Trophoblast cell (in vitro differentiated cells and primary cell): ENCODE measurements at regions not wholly inside any gene's neighbourhood (a gene's known extent, or its start where the extent isn't known, plus 50 kb on each side); places are given as distances from the start of the nearest gene placed in this dataset.

Source experiments
- DNase-seq, 2 donors: peaks; one replicate each; pipeline ENCODE4 v3.0.0-alpha.2; 2016
- H2AFZ ChIP-seq: 2 replicates; pipeline ENCODE4 v1.6.1; 2013; ENCODE audit warnings: low read length, moderate library complexity, mild to moderate bottlenecking; ENCODE audit not compliant: insufficient read depth, poor library complexity
- H2AK5ac ChIP-seq: 2 replicates; pipeline ENCODE4 v1.6.1; 2013; ENCODE audit warnings: mild to moderate bottlenecking, low read length
- H2BK120ac ChIP-seq: 2 replicates; pipeline ENCODE4 v1.6.1; 2013; ENCODE audit warnings: low read length, mild to moderate bottlenecking, moderate library complexity; ENCODE audit not compliant: insufficient read depth, poor library complexity
- H2BK12ac ChIP-seq: 2 replicates; pipeline ENCODE4 v1.6.1; 2013; ENCODE audit warnings: mild to moderate bottlenecking, low read length, moderate library complexity
- H2BK5ac ChIP-seq: 2 replicates; pipeline ENCODE4 v1.6.1; 2013; ENCODE audit warnings: low read length, low read depth, moderate library complexity, mild to moderate bottlenecking; ENCODE audit not compliant: poor library complexity
- H3K14ac ChIP-seq: 2 replicates; pipeline ENCODE4 v1.6.1; 2013; ENCODE audit warnings: mild to moderate bottlenecking, low read length
- H3K18ac ChIP-seq: 2 replicates; pipeline ENCODE4 v1.6.1; 2013; ENCODE audit warnings: mild to moderate bottlenecking, low read length
- H3K23ac ChIP-seq: 2 replicates; pipeline ENCODE4 v1.6.1; 2013; ENCODE audit warnings: low read length
- H3K27ac ChIP-seq: 2 replicates; pipeline ENCODE4 v1.5.1; 2013; ENCODE audit warnings: low read depth, mild to moderate bottlenecking, inconsistent platforms, low read length, moderate library complexity
- H3K27me3 ChIP-seq: 2 replicates; pipeline ENCODE4 v1.6.1; 2013; ENCODE audit warnings: inconsistent platforms, mild to moderate bottlenecking, low read length, moderate library complexity; ENCODE audit not compliant: insufficient read depth
- H3K36me3 ChIP-seq, 2 experiments: 1 replicate in 1 of 2; 2 replicates in 1 of 2; pipeline ENCODE4 v1.6.1; 2013; ENCODE audit warnings: low read length in 2 of 2, mild to moderate bottlenecking in 2 of 2, moderate library complexity in 1 of 2; ENCODE audit not compliant: insufficient read depth in 2 of 2, control insufficient read depth in 1 of 2
- H3K4ac ChIP-seq: 2 replicates; pipeline ENCODE4 v1.6.1; 2013; ENCODE audit warnings: low read depth, mild to moderate bottlenecking, low read length, moderate library complexity
- H3K4me1 ChIP-seq, 2 experiments: 1 replicate in 1 of 2; 2 replicates in 1 of 2; pipeline ENCODE4 v1.6.1; 2013; ENCODE audit warnings: low read length in 2 of 2, mild to moderate bottlenecking in 2 of 2, moderate library complexity in 1 of 2; ENCODE audit not compliant: insufficient read depth in 2 of 2, control insufficient read depth in 1 of 2
- H3K4me2 ChIP-seq: 2 replicates; pipeline ENCODE4 v1.6.1; 2013; ENCODE audit warnings: inconsistent platforms, mild to moderate bottlenecking, low read length, moderate library complexity
- H3K4me3 ChIP-seq: 2 replicates; pipeline ENCODE4 v1.5.1; 2013; ENCODE audit warnings: mild to moderate bottlenecking, low read depth, low read length, inconsistent platforms
- H3K79me1 ChIP-seq: one replicate; pipeline ENCODE4 v1.6.1; 2013; ENCODE audit warnings: low read length
- H3K79me2 ChIP-seq: 2 replicates; pipeline ENCODE4 v1.6.1; 2013; ENCODE audit warnings: low read length, mild to moderate bottlenecking; ENCODE audit not compliant: control insufficient read depth, insufficient read depth, poor library complexity
- H3K9ac ChIP-seq: 2 replicates; pipeline ENCODE4 v1.6.1; 2013; ENCODE audit warnings: mild to moderate bottlenecking, low read length
- H3K9me3 ChIP-seq: 2 replicates; pipeline ENCODE4 v1.6.1; 2013; ENCODE audit warnings: low read depth, mild to moderate bottlenecking, control low read depth, inconsistent platforms, low read length; ENCODE audit not compliant: insufficient read depth
- H4K12ac ChIP-seq: 2 replicates; pipeline ENCODE4 v1.6.1; 2013; ENCODE audit warnings: low read depth, mild to moderate bottlenecking, low read length, moderate library complexity
- H4K8ac ChIP-seq: 2 replicates; pipeline ENCODE4 v1.6.1; 2013; ENCODE audit warnings: low read depth, mild to moderate bottlenecking, low read length, moderate library complexity
- H4K91ac ChIP-seq: one replicate; pipeline ENCODE4 v1.6.1; 2013; ENCODE audit warnings: low read depth, mild to moderate bottlenecking, low read length, moderate library complexity
- WGBS: extraction: QIAGEN DNeasy Blood & Tissue Kit; methylation state at CpG from one replicate; pipeline ENCODE4 v1.1.7; 2013; ENCODE audit warnings: missing lambda C conversion rate; ENCODE audit not compliant: insufficient read length, insufficient coverage; ENCODE audit errors: extremely low coverage; 5-methylcytosine and 5-hydroxymethylcytosine counted together

DNA sequence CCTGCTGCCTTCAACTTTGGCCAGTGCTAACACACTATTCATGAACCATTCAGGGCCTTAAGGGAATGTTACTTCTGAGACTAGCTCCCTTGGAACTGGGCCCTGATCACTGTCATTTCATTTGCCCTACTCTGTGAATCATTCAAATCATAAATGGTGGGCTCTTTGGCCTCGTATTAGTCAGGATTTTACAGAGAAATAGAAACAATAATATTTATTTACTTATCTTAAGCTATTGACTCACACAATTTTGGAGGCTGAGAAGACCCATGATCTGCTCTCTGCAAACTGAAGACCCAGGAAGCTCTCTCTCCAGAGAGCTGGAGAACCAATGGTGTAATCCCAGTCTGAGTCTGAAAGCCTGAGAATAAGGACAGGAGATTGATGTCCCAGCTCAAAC is 398.5 kb downstream of the LRIG3 start:
- Histone ChIP-seq H3K4me3 (no peak overlapping the region), H3K4ac (no peak overlapping the region), H3K79me1 (no peaks in the 10 kb centered on the region), H3K79me2 (no peaks in the 10 kb centered on the region), H3K36me3 (no peaks in the 10 kb centered on the region), H3K14ac (no peak overlapping the region), H2AFZ (no peak overlapping the region), H2BK120ac (no peak overlapping the region), H4K8ac (no peak overlapping the region), H2AK5ac (no peak overlapping the region), H3K9me3 (no peaks in the 10 kb centered on the region), H2BK12ac (no peak overlapping the region), H3K9ac (no peak overlapping the region), H4K91ac (no peak overlapping the region), H3K4me1 (no peaks in the 10 kb centered on the region), H2BK5ac (no peak overlapping the region), H3K23ac (no peak overlapping the region), H4K12ac (no peak overlapping the region), H3K27me3 (no peaks in the 10 kb centered on the region), H3K18ac (no peak overlapping the region), H3K4me2 (no peak overlapping the region), H3K27ac (no peak overlapping the region)
- no CpG with 5 or more reads among the region's 1 CpG for WGBS
- no peak for DNase-seq

DNA sequence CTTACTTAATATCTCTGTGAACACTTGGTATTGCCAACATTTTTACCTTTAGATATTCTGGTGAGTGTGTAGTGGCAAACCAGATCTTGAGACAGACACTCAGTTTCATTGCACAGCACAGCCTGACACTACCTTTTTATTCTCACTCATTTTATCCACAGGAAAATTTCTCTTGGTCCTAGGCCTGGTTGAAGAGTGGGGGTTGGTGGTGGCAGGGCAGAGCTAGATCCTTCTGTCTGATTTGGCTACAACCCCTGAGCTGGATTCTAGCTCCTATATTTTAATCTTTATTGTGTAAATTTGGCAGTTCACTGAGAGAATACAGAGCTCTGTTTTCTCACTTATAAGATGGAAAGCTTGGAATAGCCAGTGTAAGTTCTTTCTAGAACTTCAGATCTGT is 396.9 kb downstream of the LRIG3 start:
- Histone ChIP-seq H2BK5ac (no peak overlapping the region), H3K79me2 (no peaks in the 10 kb centered on the region), H3K23ac (no peak overlapping the region), H3K4me1 (no peaks in the 10 kb centered on the region), H3K9ac (no peak overlapping the region), H2AK5ac (no peak overlapping the region), H3K4me2 (no peak overlapping the region), H3K4me3 (no peak overlapping the region), H3K36me3 (no peaks in the 10 kb centered on the region), H3K27ac (no peak overlapping the region), H2BK12ac (no peak overlapping the region), H3K9me3 (no peaks in the 10 kb centered on the region), H3K14ac (no peak overlapping the region), H3K79me1 (no peaks in the 10 kb centered on the region), H2AFZ (no peak overlapping the region), H3K18ac (no peak overlapping the region), H2BK120ac (no peak overlapping the region), H4K8ac (no peak overlapping the region), H3K27me3 (no peaks in the 10 kb centered on the region), H4K12ac (no peak overlapping the region), H3K4ac (no peak overlapping the region), H4K91ac (no peak overlapping the region)
- DNase-seq, result no peak

DNA sequence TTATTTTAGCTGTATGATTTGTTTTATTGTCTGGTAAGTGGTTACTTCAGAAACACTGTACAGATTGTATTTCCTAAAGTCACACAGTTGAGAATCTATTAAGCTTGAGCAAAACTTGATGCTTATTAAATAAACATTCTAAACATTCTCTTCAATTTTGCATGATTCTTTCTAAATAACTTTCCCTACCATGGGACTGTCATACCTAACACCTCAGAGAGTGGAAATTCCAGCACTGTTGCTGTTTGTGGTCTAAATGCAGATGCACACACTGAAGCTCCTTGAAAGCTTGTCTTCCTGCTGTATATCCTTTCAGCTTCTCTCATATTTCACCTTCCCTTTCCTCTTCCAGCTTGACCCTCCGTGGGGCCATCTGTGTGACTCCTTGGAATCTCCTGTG is 392.0 kb downstream of the LRIG3 start:
- Histone ChIP-seq H3K36me3 (no peaks in the 10 kb centered on the region), H3K79me2 (no peaks in the 10 kb centered on the region), H3K18ac (no peak overlapping the region), H3K27me3 (no peaks in the 10 kb centered on the region), H3K4ac (no peak overlapping the region), H2BK12ac (no peak overlapping the region), H3K27ac (no peak overlapping the region), H2AK5ac (no peak overlapping the region), H3K9ac (no peak overlapping the region), H3K14ac (no peak overlapping the region), H4K91ac (no peak overlapping the region), H4K8ac (no peak overlapping the region), H4K12ac (no peak overlapping the region), H2BK5ac (no peak overlapping the region), H3K23ac (no peak overlapping the region), H2BK120ac (no peak overlapping the region), H2AFZ (no peak overlapping the region), H3K4me1 (no peaks in the 10 kb centered on the region), H3K4me3 (no peak overlapping the region), H3K9me3 (no peaks in the 10 kb centered on the region), H3K79me1 (no peaks in the 10 kb centered on the region), H3K4me2 (no peak overlapping the region)
- no CpG with 5 or more reads among the region's 1 CpG for WGBS
- no peak for DNase-seq

DNA sequence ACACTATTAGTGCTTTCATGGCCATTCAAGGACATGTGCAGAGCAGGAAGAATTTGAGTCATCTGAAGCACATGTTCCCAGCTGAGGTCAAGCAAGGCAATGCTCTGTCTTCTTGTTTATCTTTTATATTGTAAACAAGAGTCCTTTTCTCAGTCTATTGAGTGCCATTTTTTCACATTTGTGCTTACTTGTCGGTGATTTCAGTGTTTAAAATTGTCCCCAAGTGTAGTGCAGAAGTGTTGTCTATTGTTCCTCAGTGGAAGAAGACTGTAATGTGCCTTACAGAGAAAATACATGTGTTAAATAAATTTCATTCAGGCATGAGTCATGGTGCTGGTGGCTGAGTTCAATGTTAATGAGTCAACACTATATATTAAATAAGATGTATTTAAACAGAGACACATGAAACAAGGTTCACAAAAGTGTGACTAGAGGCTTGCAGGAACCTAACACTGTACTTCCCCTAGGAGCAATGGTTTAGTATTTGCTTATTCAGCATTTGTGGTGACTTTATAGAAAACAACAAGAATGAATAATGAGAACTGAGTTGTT is 391.1 kb downstream of the LRIG3 start:
- H2BK5ac ChIP-seq, result no peak overlapping the region
- WGBS, result no CpG with 5 or more reads among the region's 1 CpG

More for the DNA sequence above, 391.1 kb downstream of the LRIG3 start:
- no peak overlapping the region for H2BK12ac ChIP-seq
- H3K18ac ChIP-seq, result no peak overlapping the region
- H3K4me2 ChIP-seq, result no peak overlapping the region
- DNase-seq, result no peak
- no peak overlapping the region for H3K4me3 ChIP-seq
- H3K9ac ChIP-seq, result no peak overlapping the region
- no peaks in the 10 kb centered on the region for H3K79me1 ChIP-seq
- H2AFZ ChIP-seq, result no peak overlapping the region
- H3K23ac ChIP-seq, result no peak overlapping the region
- H3K14ac ChIP-seq, result no peak overlapping the region
- no peak overlapping the region for H3K4ac ChIP-seq
- no peak overlapping the region for H4K12ac ChIP-seq
- H2BK120ac ChIP-seq, result no peak overlapping the region
- H3K36me3 ChIP-seq, result no peaks in the 10 kb centered on the region
- no peaks in the 10 kb centered on the region for H3K4me1 ChIP-seq
- no peaks in the 10 kb centered on the region for H3K79me2 ChIP-seq
- H4K91ac ChIP-seq, result no peak overlapping the region
- H3K27me3 ChIP-seq, result no peaks in the 10 kb centered on the region
- no peak overlapping the region for H2AK5ac ChIP-seq
- H3K27ac ChIP-seq, result no peak overlapping the region
- H3K9me3 ChIP-seq, result no peaks in the 10 kb centered on the region
- no peak overlapping the region for H4K8ac ChIP-seq
